UCSD-AML1 (cell line): ENCODE measurements at regions not wholly inside any gene's neighbourhood (a gene's known extent, or its start where the extent isn't known, plus 50 kb on each side); places are given as distances from the start of the nearest gene placed in this dataset.
A peak's percentile ranks its signal among the peaks of the same experiment; 100 is the strongest.
"Not testable (repeated sequence)": the region's sequence is repeated elsewhere in the genome, so short reads cannot be mapped to it uniquely, and the experiment has no call there.

Experiments used
- DNase-seq: peaks from one replicate; lab custom pipeline; 2025; ENCODE audit not compliant: unreplicated experiment; lab: John Stamatoyannopoulos, UW

DNA sequence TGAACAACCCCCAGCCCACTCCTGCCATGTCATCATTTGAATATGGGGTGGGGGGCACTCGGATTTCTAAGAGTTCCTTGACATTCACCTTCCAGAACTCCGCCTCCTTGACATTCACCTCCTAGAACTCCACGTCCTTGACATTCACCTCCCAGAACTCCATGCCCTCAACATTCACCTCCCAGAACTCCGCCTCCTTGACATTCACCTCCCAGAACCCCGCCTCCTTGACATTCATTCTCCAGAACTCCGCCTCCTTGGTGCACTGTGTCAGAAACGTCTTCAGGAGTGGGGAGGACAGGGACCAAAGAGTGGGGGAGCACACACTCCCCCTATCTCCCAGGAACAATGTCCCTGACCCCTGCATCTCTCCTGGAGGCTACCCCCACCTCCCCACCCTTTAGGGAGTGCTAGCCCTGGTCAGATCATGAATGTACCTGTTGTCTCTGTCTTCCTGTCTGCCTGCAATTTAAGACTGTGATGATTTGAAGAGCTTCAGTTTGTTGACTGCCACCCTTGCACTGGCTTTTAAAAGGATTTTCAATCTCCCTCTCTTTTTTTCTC, 110.1 kb downstream of the NPTX2 start:
- DNase-seq, result no peak

DNA sequence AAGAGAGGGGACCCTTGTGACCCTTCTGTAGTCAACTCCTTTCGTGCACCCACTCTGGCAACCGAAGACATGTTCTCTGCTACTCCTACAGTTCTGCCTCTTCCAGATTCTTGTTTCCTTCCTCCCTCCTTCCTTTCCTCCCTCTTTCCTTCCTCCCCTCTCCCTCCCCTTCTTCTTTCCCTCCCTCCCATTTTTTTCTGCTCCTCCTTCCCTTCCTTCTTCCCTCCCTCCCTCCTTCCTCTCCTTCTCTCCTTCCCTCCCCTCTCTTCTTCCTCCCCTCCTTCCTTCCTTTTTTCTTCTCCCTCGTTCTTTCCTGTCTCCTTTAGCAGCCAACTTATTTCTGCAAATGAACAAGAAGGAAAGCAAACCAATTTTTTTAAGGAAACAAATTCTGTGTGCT, 111.5 kb downstream of the NPTX2 start:
- no peak for DNase-seq

DNA sequence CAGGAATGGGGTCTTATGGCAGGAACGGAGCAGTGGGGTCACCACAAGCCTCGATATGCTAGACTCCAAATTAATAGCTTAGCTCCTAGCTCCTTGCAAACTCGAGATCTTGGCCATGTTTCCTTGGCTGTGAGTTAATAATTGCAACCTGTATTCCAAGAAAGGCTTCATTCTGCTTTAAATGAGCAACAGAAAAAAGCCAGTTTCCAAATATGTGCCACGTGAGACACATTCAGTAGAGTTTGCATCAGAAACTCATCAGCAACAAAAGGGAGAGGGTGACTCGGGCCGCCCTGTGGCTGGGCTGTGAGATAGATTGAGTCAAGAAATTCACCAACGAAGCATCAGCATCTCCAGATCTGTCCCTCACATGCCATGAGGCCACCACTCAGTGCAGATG, 112.0 kb downstream of the NPTX2 start:
- DNase-seq, result no peak

DNA sequence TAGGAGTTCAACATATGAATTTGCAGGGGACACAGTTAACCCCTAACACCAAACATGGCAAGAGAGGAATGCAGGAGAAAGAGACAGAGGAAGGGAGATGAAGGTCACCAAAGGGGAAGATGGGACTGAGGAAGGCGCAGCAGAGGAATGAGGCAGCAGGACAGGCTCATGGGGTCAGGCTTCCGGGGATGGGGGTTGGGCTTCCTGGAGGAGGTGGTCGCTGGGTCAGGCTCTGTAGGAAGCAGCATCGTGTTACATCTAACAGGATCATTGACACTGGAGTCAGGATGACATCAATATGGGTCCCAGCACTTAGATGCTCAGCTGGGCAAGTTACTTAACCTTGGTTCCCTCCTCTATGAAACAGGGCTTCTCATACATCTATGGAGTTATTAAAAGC, 113.2 kb downstream of the NPTX2 start:
- no peak for DNase-seq

DNA sequence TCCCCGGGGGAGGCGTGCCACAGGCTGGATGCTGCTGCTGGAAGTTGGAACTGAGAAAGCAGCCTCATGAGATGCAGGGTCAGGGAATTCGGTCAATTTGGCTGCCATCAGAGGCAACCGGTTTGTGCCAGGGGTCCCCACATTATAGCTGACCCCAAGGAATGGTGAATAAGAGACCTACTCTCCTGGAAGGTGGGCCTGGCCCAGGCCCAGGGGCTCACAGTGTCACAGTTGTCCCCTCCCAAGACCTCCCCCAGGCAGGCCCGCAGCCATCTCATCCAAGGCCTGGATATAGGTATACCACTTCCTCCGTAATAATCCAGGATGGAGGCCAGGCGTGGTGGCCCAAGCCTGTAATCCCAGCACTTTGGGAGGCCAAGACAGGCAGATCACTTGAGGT, 114.6 kb downstream of the NPTX2 start:
- DNase-seq, result no peak

DNA sequence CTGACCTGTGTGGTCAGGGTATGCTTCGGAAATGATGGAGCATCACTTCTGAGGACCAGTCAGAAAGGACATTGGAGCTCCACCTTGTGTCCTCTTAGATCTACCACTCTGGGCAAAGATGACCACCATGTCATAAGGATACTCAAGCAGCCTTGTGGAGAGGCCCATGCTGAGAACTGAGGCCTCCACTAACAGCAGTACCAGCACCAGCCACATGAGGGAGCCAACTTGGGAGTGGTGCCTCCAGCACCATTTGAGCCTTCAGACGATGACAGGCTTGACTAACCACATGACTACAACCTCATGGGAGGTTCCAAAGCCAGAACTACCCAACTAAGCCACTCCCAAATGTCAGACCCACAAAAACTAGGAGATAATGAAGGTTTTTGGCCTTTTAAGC, 116.0 kb downstream of the NPTX2 start:
- DNase-seq, result peak; percentile 28

DNA sequence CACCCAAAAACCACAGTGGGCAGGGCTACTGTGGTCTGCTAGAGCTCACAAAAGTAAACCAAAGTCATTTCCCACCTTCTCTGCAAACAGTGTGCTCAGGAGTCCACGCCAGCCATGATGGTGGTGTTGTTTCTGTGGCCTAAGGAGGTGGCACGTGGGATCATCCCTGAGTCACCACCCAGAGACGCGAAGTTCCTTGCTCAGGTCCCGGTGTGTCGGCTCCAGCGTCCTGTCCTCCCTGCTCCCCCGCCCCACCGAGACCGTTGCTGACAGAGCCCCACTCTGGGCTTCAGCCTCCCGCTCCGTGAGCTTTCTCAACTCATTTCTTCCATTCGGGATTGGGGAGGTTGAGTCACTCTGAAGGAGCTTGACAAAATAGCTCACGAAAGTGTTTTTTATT, 118.7 kb downstream of the NPTX2 start:
- DNase-seq, result no peak

DNA sequence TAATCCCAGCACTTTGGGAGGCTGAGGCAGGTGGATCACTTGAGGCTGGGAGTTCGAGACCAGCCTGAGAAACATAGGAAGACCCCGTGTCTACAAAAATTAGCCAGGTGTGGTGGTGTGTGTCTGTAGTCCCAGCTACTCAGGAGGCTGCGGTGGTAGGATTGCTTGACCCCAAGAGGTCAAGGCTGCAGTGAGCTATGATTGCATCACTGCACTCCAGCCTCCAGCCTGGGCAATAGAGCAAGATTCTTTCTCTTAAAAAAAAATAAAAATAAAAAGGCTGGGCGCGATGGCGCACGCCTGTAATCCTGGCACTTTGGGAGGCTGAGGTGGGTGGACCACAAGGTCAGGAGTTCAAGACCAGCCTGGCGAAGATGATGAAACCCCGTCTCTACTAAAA, 119.4 kb downstream of the NPTX2 start:
- DNase-seq, result not testable (repeated sequence)

DNA sequence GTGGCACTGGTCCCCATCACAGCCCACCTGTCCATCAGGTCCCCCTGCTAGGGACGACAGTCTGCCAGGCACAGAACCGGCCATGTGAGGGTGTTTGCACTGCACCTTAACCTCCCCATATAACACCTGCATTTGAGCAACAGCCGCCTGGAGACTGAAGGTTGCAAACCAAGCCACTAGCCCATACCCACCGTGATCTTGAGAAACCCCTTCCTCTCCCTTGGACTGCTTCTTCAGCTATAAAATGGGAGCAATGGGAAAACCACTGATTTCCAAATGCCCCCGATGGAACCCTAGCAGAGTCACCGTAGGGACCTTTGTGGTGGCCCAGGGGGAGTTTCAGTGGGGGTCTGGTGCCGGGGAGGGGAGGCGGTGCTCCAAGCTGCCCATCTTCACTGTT, 120.1 kb downstream of the NPTX2 start:
- no peak for DNase-seq

DNA sequence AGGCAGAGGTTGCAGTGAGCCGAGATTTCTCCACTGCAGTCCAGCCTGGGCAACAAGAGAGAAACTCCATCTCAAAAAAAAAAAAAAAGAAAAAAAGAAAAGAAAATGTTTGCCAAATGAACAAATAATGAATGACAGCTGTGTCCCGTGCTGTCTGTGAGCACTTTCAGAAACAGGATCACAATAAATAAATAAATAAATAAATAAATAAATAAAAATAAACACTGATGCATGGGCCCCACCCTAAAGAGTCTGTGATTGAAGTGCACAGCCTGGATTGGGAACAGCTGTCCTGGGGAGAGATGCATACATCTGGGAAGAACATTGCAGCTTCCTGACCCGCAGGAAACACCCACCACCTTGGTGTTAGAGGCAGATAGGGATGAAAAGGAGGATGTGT, 123.6 kb downstream of the NPTX2 start:
- no peak for DNase-seq

DNA sequence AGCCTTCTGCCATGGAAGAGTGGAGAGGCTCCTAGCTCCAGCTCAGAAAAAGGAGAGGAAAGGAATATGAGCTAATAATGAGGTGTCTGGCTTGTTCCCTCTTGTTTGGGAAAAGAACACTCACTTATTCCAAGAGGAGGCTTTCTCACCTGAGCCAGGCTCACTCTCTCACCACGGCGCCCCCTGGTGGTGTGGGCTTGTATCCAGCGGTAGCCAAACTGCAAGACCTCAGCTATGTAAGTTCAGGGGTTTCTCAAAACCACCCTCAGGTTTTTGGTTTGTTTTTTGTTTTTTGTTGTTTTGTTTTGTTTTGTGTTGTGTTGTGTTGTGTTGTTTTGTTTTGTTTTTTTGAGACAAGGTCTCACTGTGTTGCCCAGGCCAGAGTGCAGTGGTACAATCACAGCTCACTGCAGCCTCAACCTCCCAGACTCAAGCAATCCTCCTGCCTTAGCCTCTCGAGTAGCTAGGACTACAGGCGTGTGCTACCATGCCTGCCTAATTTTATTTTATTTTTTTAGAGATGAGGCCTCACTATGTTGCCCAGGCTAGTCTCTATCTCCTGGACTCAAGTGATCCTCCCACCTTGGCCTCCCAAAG, 124.0 kb downstream of the TMEM130 start:
- DNase-seq, result peak; percentile 40

DNA sequence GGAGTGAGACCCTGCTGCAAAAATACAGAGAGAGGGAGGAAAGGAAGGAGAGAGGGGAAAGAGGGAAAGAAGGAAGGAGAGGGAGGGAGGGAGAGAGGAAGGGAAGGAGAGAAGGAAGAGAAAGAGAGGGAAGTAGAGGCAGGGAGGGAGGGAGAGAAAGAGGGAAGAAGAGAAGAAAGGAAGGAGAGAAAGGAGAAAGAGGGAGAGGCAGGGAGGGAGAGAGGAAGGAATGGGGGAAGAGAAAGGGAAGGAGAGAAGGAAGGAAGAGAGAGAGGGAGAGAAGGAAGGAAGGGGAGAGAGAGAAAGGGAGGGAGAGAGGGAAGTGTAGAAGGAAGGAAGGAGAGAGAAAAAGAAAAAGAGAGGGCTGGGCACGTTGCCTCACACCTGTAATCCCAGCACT, 121.7 kb downstream of the TMEM130 start:
- no peak for DNase-seq

DNA sequence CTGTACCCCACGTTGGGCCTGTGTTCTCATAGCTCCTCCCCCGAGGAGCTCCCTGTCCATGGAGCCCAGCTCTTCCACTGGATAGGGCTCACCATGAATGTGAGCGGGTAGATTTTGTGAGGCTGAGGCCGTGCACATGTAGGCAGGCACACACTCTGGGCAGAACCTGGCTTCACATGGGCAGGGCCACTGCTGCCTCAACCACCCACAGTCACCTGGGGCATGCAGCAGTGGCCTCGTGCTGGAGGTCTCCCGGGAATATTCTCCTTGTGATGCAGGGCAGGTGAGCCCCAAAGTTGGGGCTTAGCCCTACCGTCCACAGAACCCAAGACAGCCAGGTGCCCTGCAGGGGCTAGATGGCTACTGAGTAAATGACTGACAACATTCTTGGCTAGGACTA, 116.6 kb downstream of the TMEM130 start:
- DNase-seq, result no peak

DNA sequence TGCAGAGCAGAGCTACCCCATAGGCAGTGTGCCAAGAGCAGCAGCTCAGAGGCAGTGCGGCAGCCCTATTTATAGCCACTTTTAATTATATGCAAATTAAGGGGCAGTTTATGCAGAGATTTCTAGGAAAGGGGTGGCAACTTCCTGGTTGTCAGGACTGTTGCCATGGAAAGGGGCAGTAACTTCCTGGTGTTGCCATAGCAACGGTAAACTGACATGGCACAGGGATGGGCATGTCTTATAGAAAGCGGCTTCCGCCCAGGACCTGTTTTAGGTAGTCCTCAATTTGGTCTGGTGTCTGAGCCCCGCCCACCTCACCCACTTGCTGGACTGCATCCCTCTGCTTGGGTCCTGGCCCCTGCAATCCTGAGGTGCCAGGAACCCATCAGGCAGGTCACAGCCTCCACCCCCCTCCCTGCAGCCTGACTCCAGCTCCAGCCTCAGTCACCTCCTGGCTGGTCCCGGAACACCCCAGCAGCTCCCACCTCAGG, 115.8 kb downstream of the TMEM130 start:
- DNase-seq, result no peak

DNA sequence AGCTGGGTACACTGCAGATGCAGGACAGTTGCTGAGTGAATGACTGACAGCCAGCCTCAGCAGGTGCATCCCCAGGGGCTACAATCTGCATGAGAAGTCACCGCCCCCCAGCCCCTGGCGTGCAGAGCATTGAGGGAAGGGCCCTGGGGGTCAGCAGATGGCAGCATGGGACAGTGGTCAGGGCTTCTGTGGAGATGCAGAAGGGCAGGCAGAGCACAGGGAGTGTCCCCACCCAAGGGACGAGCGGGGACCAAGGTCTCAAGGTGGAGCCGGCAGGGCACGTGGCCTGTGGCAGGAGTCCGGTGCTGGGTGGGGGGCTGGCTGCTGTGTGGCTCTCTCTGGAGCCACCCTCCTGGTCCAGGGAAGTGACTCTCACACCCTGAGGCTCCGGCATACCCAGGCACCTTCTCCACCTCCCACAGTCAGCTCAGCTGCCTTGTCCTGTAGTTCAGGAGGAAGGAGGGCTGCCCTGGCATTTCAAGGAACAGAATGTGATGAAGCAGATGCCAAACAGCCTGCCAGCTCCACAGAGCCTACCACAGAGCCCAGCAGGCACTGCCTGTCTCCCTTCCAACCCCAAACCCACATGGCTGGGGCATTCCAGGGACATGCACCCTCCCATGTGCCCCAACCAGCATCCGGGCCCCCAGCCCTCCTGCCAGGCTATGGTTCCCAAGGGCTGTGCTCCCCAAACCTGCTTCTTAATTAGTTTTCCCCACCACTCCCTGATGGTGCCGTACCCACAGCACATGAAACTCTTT, 114.5 kb downstream of the TMEM130 start:
- no peak for DNase-seq

DNA sequence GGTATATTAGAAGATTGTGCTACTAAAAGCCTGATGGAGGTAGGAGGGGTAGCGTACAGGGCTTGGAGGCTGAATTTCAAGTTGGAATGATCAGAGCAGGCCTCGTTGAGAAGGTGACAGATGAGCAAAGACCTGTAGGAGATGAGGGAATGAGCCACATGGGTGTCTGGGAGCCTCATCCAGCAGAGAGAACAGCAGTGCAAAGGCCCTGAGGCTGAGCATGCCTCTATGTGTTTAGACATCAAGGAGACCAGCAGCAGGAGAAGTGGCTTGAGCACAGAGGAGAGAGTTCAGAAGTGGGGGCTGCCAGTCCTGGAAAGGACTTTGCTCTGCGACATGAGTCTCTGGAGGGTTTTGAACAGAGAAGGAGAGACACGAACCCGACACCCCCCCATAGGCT, 111.7 kb downstream of the TMEM130 start:
- no peak for DNase-seq

DNA sequence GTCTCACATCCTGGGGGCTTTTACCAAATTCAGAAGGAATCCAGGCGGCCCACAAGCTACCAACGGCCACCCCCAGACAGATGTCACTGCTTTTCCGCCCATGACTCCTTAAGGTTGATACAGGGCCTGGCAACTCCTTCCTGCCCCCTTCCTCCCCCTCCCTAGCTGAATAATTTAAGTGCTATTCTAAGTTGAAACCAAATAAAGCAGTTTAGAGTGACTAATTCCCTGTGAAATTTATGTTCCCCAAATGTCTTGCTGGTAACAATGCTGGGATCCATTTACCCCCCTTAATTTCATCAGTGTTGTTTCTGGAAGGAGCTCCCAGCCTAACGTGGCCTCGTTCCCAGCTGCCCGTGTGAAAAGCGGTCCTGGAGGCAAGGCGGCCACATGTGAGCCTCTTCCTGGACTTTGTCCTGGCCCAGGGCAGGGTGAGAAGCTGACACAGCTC, 109.6 kb downstream of the TMEM130 start:
- no peak for DNase-seq

DNA sequence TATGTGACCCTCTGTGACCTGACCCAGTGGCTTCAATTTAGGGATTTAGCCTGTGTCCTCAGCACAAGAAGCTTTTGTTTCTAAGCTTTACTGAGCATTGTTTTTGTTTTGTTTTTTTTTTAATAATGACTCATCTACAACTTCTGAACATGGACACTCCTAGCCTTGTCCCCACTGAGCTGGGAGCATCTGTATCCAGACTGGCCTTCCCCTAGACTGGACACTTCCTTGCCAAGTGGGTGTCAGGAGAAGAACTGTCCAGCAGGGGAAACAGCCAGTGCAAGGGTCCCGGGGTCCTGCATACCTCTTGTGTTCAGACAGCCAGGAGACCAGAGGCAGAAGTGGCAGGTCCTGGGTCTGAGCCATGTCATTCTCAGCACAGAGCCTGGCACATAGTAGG, 108.6 kb downstream of the TMEM130 start:
- no peak for DNase-seq

DNA sequence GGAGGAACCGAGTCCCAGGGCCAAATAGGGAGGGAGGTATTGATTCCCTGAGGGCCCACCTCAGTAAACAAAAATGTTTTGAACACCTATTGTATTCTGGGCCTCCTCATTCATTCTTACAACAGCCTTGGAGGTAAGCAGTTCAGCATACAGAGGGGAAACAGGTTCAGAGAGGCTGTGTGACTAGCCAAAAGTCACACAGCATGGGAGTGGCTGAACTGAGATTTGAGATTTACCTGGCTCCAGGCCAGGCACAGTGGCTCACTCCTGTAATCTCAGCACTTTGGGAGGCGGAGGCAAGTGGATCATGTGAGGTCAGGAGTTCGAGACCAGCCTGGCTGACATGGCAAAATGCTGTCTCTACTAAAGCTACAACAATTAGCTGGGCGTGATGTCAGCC, 107.2 kb downstream of the TMEM130 start:
- no peak for DNase-seq

DNA sequence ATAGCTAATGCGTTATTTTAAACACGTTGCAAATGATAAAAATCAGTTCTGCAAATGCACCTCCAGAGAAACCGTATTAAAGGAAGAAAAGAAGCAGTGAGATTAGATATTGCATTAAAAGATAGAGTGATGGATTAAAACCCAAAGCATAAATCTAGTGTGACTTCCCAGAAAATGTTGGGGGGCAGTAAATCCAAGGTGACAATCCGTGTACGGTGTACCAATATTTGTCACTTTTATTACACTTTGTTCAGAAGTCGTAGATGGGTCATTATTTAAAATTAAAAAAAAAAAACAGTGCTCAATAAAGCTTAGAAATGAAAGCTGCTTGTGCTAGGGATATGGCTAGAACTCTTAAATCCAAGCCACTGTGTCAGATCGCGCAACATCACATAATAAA, 106.4 kb downstream of the TMEM130 start:
- no peak for DNase-seq

DNA sequence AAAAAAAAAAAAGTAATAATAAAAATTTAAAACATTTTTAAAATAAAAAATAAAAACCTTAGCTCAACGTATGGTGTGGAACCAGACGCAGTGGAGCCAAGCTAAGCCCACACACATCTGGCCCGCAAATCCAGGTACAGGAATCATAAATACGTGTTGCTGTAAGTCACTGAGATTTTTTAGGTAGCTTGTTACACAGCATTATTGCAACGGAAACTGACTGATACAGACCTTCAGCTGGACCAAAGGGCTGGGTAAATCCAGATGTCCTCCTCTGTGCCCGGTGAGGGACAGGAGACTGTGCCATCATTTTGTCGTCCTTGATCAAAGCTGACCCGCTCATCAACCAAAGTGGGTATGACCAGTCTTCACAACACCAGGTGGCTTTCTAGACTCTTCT, 104.9 kb downstream of the TMEM130 start:
- no peak for DNase-seq

DNA sequence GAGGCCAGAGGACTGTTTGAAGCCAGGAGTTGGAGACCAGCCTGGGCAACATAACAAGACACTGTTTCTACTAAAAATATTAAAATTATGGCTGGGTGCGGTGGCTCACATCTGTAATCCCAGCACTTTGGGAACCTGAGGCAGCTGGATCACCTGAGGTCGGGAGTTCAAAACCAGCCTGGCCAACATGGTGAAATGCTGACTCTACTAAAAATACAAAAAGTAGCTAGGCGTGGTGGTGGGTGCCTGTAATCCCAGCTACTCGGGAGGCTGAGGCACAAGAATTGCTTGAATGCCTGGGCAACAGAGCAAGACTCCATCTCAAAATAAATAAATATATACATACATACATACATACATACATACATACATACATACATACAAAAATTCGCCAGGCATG, 99.7 kb downstream of the TMEM130 start:
- DNase-seq, result not testable (repeated sequence)
